Aorta (tissue), 5 donors: ENCODE measurements at regions not wholly inside any gene's neighbourhood (a gene's known extent, or its start where the extent isn't known, plus 50 kb on each side); places are given as distances from the start of the nearest gene placed in this dataset.

Experiments
- ATAC-seq: fragments of 200-7000 bp; cut with Tn5 transposase; one replicate; pipeline ENCODE4 v1.9.1; 2022; ENCODE audit warnings: moderate library complexity; ENCODE audit not compliant: low FRiP score
- DNase-seq, 2 donors: peaks; one replicate each; pipeline ENCODE4 v3.0.0-alpha.2; 2020
- H3K27ac ChIP-seq, 2 donors: one replicate each; pipeline ENCODE4 v1.5.1; 2013; ENCODE audit warnings: low read length in 2 of 2, mild to moderate bottlenecking in 2 of 2, moderate library complexity in 2 of 2, control low read depth in 1 of 2, inconsistent platforms in 1 of 2, low read depth in 1 of 2
- H3K27me3 ChIP-seq, 2 donors: one replicate each; pipeline ENCODE4 v1.6.1; 2013; ENCODE audit warnings: control low read depth in 1 of 2, low read length in 1 of 2, mild to moderate bottlenecking in 1 of 2, moderate library complexity in 1 of 2; ENCODE audit not compliant: insufficient read depth in 2 of 2, control insufficient read depth in 1 of 2
- H3K36me3 ChIP-seq, 2 donors: one replicate each; pipeline ENCODE4 v1.6.1; 2013; ENCODE audit warnings: control low read depth in 1 of 2, low read length in 1 of 2, mild to moderate bottlenecking in 1 of 2; ENCODE audit not compliant: insufficient read depth in 2 of 2, control insufficient read depth in 1 of 2
- H3K4me1 ChIP-seq, 2 donors: one replicate each; pipeline ENCODE4 v1.6.1; 2013; ENCODE audit warnings: low read length in 2 of 2, control low read depth in 1 of 2, mild to moderate bottlenecking in 1 of 2, moderate library complexity in 1 of 2; ENCODE audit not compliant: insufficient read depth in 2 of 2, control insufficient read depth in 1 of 2
- H3K4me3 ChIP-seq, 2 donors: one replicate each; pipeline ENCODE4 v1.5.1; 2013; ENCODE audit warnings: low read length in 2 of 2, control low read depth in 1 of 2, mild to moderate bottlenecking in 1 of 2
- H3K9me3 ChIP-seq: one replicate; pipeline ENCODE4 v1.6.1; 2013; ENCODE audit warnings: mild to moderate bottlenecking, low read length; ENCODE audit not compliant: control insufficient read depth
- WGBS, 2 donors: extraction: QIAGEN DNeasy Blood & Tissue Kit; methylation state at CpG; one replicate each; pipeline ENCODE4 v1.1.7; 2013; 5-methylcytosine and 5-hydroxymethylcytosine counted together
- intact Hi-C, 2 donors: fragments of 100-400 bp; cut with DNase I; formaldehyde crosslinking; loops; one replicate each; pipeline versions ENCODE4 v1.14.2 to v1.15.0; 2022
- donor health status: healthy with polysubstance abuse.
- donor health status: Bipolar disorder and iron deficiency.
- donor health status: DM: no; HTN: no; CAD: no.
- donor health status: DM: no; HTN: no; CAD: no.
- donor health status: DM: yes; HTN: yes; CAD: no.

GRCh38 chr5:174251305-174252000, 205.9 kb downstream of the NSG2 start:
- Histone ChIP-seq H3K36me3 (no peaks in the 10 kb centered on the region), H3K4me3 (no peak overlapping the region), H3K27me3 (no peaks in the 10 kb centered on the region), H3K27ac (no peak overlapping the region), H3K9me3 (no peaks in the 10 kb centered on the region), H3K4me1 (no peaks in the 10 kb centered on the region)
- ATAC-seq (no peak), DNase-seq (no peak)
- intact Hi-C loops, result no loop called here
- 52 to 57% methylated on average over 5 of the region's 5 CpGs for WGBS, 2 donors

GRCh38 chr5:174252121-174252520, 206.6 kb downstream of the NSG2 start:
- Histone ChIP-seq H3K4me1 (no peaks in the 10 kb centered on the region), H3K36me3 (no peaks in the 10 kb centered on the region), H3K27ac (no peak overlapping the region), H3K4me3 (no peak overlapping the region), H3K9me3 (no peaks in the 10 kb centered on the region), H3K27me3 (no peaks in the 10 kb centered on the region)
- WGBS, 2 donors, result 17 to 43% methylated on average over 1 of the region's 1 CpG
- no peak for ATAC-seq
- intact Hi-C loops, result no loop called here
- DNase-seq, result no peak

- intact Hi-C loops, result no loop called here
- DNase-seq (no peak), ATAC-seq (no peak)
- peaks cover 0 to 2% of the 10 kb centered on the region in 2 donors for H3K36me3 ChIP-seq
- H3K4me3 ChIP-seq, result no peak overlapping the region
- 72 to 73% methylated on average over 8 of the region's 8 CpGs for WGBS, 2 donors
- H3K27ac ChIP-seq, result no peak overlapping the region
- peaks cover 3% of the 10 kb centered on the region for H3K9me3 ChIP-seq
- no peaks in the 10 kb centered on the region for H3K27me3 ChIP-seq
- no peaks in the 10 kb centered on the region for H3K4me1 ChIP-seq
Measured at GRCh38 chr5:174259696-174260420, 214.4 kb downstream of the NSG2 start.

- no peak for ATAC-seq
- Histone ChIP-seq H3K4me1 (no peaks in the 10 kb centered on the region), H3K27ac (no peak overlapping the region), H3K27me3 (no peaks in the 10 kb centered on the region), H3K9me3 (no peaks in the 10 kb centered on the region), H3K4me3 (no peak overlapping the region), H3K36me3 (no peaks in the 10 kb centered on the region)
- intact Hi-C loops, result no loop called here
- no peak for DNase-seq
- WGBS, 2 donors, result 32 to 60% methylated on average over 1 of the region's 1 CpG
Measured at GRCh38 chr5:174271316-174271715, 225.8 kb downstream of the NSG2 start.

- Histone ChIP-seq H3K27ac (no peak overlapping the region), H3K27me3 (no peaks in the 10 kb centered on the region), H3K9me3 (peaks cover 3% of the 10 kb centered on the region), H3K36me3 (no peaks in the 10 kb centered on the region), H3K4me3 (no peak overlapping the region), H3K4me1 (no peaks in the 10 kb centered on the region)
- ATAC-seq, result no peak
- intact Hi-C loops, result no loop called here
- no peak for DNase-seq
- 92 to 95% methylated on average over 2 of the region's 2 CpGs for WGBS, 2 donors
Measured at GRCh38 chr5:174272671-174273070, 227.2 kb downstream of the NSG2 start.

GRCh38 chr5:174273325-174273724, 227.8 kb downstream of the NSG2 start:
- no peak for DNase-seq
- 70 to 72% methylated on average over 4 of the region's 4 CpGs for WGBS, 2 donors
- H3K4me3 ChIP-seq, result no peak overlapping the region
- H3K27me3 ChIP-seq, result no peaks in the 10 kb centered on the region
- peaks cover 3% of the 10 kb centered on the region for H3K9me3 ChIP-seq
- intact Hi-C loops, result no loop called here
- ATAC-seq, result no peak
- H3K4me1 ChIP-seq, result no peaks in the 10 kb centered on the region
- H3K27ac ChIP-seq, result no peak overlapping the region
- no peaks in the 10 kb centered on the region for H3K36me3 ChIP-seq

- H3K27me3 ChIP-seq, result no peaks in the 10 kb centered on the region
- no peak overlapping the region for H3K4me3 ChIP-seq
- ATAC-seq, result no peak
- H3K36me3 ChIP-seq, result no peaks in the 10 kb centered on the region
- no peak overlapping the region for H3K27ac ChIP-seq
- intact Hi-C loops, result no loop called here
- H3K4me1 ChIP-seq, result no peaks in the 10 kb centered on the region
- DNase-seq, result no peak
- peaks cover 5% of the 10 kb centered on the region for H3K9me3 ChIP-seq
- WGBS, 2 donors, result 57 to 75% methylated on average over 2 of the region's 2 CpGs
Measured at GRCh38 chr5:174275959-174276358, 230.5 kb downstream of the NSG2 start.

- intact Hi-C loops, result no loop called here
- no peaks in the 10 kb centered on the region for H3K4me1 ChIP-seq
- peaks cover 5% of the 10 kb centered on the region for H3K9me3 ChIP-seq
- no peaks in the 10 kb centered on the region for H3K36me3 ChIP-seq
- 60 to 64% methylated on average over 4 of the region's 4 CpGs for WGBS, 2 donors
- ATAC-seq (no peak), DNase-seq (no peak)
- no peak overlapping the region for H3K4me3 ChIP-seq
- H3K27ac ChIP-seq, result no peak overlapping the region
- no peaks in the 10 kb centered on the region for H3K27me3 ChIP-seq
Measured at GRCh38 chr5:174281089-174281760, 235.7 kb downstream of the NSG2 start.

GRCh38 chr5:174281855-174282254, 236.3 kb downstream of the NSG2 start:
- no peak overlapping the region for H3K27ac ChIP-seq
- H3K36me3 ChIP-seq, result no peaks in the 10 kb centered on the region
- no peaks in the 10 kb centered on the region for H3K4me1 ChIP-seq
- intact Hi-C loops, result no loop called here
- DNase-seq (no peak), ATAC-seq (no peak)
- H3K4me3 ChIP-seq, result no peak overlapping the region
- no peaks in the 10 kb centered on the region for H3K27me3 ChIP-seq
- peaks cover 5% of the 10 kb centered on the region for H3K9me3 ChIP-seq
- WGBS, 2 donors, result 87% methylated on average over 5 of the region's 5 CpGs
